ENCODE measurements at regions not wholly inside any gene's neighbourhood (a gene's known extent, or its start where the extent isn't known, plus 50 kb on each side); places are given as distances from the start of the nearest gene placed in this dataset.
"Not testable (repeated sequence)": the region's sequence is repeated elsewhere in the genome, so short reads cannot be mapped to it uniquely, and the experiment has no call there.

DNA sequence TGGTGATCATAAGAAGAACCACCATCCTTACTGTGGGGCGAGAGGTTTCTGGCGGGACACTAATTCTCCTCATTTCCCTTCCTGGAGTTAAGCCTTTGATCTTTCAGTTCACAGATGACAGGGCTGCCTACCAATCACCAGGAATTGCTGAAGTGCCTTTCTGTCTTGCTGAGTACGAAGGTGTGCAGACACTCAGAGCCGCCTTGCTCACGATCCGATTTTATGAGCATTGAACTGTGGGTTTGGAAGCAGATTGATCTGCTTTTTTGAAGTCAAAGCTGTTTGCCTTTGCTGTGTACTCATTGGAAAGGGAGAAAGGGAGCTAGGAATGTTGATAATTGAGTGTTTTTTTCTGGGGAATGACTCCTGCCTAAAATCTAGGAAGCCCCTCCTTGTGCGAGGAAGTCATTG is 129.1 kb upstream of the SALL4 start:
- Mint-ChIP-seq H3K27ac (ENCODE audit: unreplicated experiment) (no peak overlapping the region), H3K4me3 (no peak overlapping the region), H3K9me3 (no peaks in the 10 kb centered on the region)

DNA sequence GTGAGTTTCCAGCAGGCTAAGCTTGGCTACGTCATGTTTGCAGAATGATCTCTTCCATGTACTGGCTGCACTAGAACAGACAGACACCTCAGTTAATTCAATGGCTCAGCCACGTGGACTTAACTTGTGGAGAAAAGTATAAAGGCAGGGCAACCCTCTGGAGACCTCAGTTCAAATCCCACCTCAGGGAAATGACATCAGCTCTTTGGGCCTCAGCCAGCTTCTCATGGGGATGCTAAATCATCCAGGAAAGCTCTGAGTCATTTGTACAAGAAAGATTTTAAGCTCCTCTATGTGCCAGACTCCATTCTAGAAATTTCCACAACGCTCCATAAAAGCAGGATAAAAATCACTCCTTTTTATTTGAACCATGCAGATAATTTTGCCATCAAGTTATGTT is 128.5 kb upstream of the SALL4 start:
- no peak for DNase-seq (ENCODE audit: low read depth, low spot score)
- H3K4me1 Mint-ChIP-seq, result peaks cover 30% of the 10 kb centered on the region
- no peak overlapping the region for H3K27ac Mint-ChIP-seq (ENCODE audit: unreplicated experiment)
- H3K36me3 Mint-ChIP-seq (ENCODE audit: low read depth), result no peaks in the 10 kb centered on the region
- no peaks in the 10 kb centered on the region for H3K27me3 Mint-ChIP-seq (ENCODE audit: low read depth)
- TF ChIP-seq, protein P1, sequence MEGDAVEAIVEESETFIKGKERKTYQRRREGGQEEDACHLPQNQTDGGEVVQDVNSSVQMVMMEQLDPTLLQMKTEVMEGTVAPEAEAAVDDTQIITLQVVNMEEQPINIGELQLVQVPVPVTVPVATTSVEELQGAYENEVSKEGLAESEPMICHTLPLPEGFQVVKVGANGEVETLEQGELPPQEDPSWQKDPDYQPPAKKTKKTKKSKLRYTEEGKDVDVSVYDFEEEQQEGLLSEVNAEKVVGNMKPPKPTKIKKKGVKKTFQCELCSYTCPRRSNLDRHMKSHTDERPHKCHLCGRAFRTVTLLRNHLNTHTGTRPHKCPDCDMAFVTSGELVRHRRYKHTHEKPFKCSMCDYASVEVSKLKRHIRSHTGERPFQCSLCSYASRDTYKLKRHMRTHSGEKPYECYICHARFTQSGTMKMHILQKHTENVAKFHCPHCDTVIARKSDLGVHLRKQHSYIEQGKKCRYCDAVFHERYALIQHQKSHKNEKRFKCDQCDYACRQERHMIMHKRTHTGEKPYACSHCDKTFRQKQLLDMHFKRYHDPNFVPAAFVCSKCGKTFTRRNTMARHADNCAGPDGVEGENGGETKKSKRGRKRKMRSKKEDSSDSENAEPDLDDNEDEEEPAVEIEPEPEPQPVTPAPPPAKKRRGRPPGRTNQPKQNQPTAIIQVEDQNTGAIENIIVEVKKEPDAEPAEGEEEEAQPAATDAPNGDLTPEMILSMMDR (conservative IDR thresholded peaks at IDR 0.05), result no peak
- no peaks in the 10 kb centered on the region for H3K9me3 Mint-ChIP-seq
- no peak overlapping the region for H3K4me3 Mint-ChIP-seq

More for the DNA sequence above, 129.1 kb upstream of the SALL4 start:
- no peaks in the 10 kb centered on the region for H3K36me3 Mint-ChIP-seq (ENCODE audit: low read depth)
- no peaks in the 10 kb centered on the region for H3K27me3 Mint-ChIP-seq (ENCODE audit: low read depth)
- TF ChIP-seq, protein P1 (conservative IDR thresholded peaks at IDR 0.05), result no peak
- peaks cover 32% of the 10 kb centered on the region for H3K4me1 Mint-ChIP-seq
- DNase-seq (ENCODE audit: low read depth, low spot score), result no peak

DNA sequence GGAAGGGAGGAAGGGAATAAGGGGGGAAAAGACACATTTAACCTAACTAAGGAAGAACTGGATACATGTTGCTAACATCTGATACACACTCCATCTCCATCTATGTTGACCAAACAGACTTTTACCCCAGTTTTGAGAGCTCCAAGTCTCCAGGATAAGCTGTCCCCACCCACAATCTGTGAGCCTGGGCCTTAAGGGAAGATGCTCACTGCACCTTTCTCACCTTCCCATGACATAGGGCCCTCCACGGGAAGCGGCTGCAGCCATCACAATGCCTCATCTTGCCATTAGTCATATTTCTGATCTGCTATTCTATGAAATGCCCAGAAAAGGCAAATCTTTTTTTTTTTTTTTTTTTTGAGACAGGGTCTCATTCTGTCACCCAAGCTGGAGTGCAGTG is 126.6 kb upstream of the SALL4 start:
- Mint-ChIP-seq H3K27me3 (ENCODE audit: low read depth) (no peaks in the 10 kb centered on the region), H3K4me1 (peaks cover 17% of the 10 kb centered on the region), H3K36me3 (ENCODE audit: low read depth) (no peaks in the 10 kb centered on the region), H3K9me3 (no peaks in the 10 kb centered on the region), H3K4me3 (no peak overlapping the region), H3K27ac (ENCODE audit: unreplicated experiment) (no peak overlapping the region)
- DNase-seq (ENCODE audit: low read depth, low spot score), result no peak
- TF ChIP-seq, protein P1 (conservative IDR thresholded peaks at IDR 0.05), result no peak

DNA sequence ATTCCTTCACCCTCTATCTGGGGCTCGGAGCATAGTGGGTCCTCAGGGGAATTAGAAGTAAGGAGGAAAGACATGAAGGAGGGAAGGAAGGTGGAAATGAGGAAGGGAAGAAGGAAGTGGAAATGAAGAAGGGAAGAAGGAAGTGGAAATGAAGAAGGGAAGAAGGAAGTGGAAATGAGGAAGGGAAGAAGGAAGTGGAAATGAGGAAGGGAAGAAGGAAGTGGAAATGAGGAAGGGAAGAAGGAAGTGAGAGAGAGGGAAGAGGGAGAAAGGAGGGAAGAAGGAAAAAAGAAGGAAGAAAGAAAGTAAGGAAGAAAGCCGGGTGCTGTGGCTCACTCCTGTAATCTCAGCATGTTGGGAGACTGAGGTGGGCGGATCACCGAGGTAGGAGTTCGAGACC is 125.6 kb upstream of the SALL4 start:
- not testable (repeated sequence) for H3K9me3 Mint-ChIP-seq; DNase-seq (ENCODE audit: low read depth, low spot score); H3K4me3 Mint-ChIP-seq; H3K36me3 Mint-ChIP-seq (ENCODE audit: low read depth); H3K27me3 Mint-ChIP-seq (ENCODE audit: low read depth); H3K27ac Mint-ChIP-seq (ENCODE audit: unreplicated experiment)
- H3K4me1 Mint-ChIP-seq, result peaks cover 13% of the 10 kb centered on the region

DNA sequence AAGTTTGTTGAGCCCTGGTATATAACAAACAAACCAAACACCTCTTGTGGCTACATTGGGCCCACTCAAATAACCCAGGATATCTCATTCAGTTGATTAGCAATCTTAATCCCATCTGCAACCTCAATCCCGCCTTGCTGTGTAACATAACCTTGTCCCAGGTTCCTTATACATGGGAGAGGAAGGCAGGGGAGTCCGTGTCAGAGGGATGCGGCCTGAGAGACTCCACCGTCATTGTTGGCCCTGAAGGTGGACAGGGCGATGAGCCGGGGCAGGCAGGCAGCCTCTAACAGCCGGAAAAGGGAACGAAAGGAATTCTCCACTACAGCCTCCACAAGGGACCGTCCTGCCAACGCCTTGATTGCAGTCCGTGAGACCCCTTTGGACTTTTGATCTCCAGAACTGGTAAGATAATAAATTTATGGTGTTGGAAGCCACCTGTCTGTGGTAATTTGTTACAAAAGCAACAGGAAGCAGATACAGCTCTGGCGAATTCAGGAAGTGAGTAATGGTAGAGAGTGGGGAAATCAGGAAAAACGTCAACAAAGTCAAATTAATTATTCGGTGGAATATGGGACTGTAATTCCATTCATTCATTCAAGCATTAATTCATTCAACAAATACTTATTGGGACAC is 124.5 kb upstream of the SALL4 start:
- DNase-seq (ENCODE audit: low read depth, low spot score), result no peak
- Mint-ChIP-seq H3K27ac (ENCODE audit: unreplicated experiment) (no peak overlapping the region), H3K9me3 (no peaks in the 10 kb centered on the region), H3K27me3 (ENCODE audit: low read depth) (no peaks in the 10 kb centered on the region), H3K36me3 (ENCODE audit: low read depth) (no peaks in the 10 kb centered on the region), H3K4me1 (peaks cover 11% of the 10 kb centered on the region), H3K4me3 (no peak overlapping the region)
- TF ChIP-seq, protein P1 (conservative IDR thresholded peaks at IDR 0.05), result no peak

DNA sequence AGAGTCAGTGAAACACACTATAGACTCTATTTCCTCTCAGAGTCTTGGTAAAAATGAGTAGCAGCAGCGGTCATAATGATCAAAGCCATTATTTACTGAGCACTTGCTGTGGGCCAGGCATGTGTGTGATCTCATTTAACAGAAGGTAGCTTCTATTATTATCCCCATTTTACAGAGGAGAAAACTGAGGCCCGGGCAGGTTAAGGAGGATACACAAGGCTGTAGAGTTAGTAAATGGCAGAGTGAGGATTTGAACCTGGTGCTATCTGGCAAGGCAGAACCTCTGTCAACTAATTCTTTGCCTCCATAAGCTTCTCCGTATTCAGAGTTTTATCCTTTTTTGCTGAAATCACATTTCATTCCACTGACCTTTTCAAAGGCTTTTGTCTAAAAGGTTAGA is 122.2 kb upstream of the SALL4 start:
- no peak for DNase-seq (ENCODE audit: low read depth, low spot score)
- no peaks in the 10 kb centered on the region for H3K36me3 Mint-ChIP-seq (ENCODE audit: low read depth)
- no peaks in the 10 kb centered on the region for H3K4me1 Mint-ChIP-seq
- H3K9me3 Mint-ChIP-seq, result no peaks in the 10 kb centered on the region
- H3K27me3 Mint-ChIP-seq (ENCODE audit: low read depth), result no peaks in the 10 kb centered on the region
- H3K27ac Mint-ChIP-seq (ENCODE audit: unreplicated experiment), result no peak overlapping the region
- H3K4me3 Mint-ChIP-seq, result no peak overlapping the region
- TF ChIP-seq, protein P1 (conservative IDR thresholded peaks at IDR 0.05), result no peak

Data from neural crest cell (in vitro differentiated cells).